Fibroblast of lung (primary cell): ENCODE measurements at regions not wholly inside any gene's neighbourhood (a gene's known extent, or its start where the extent isn't known, plus 50 kb on each side); places are given as distances from the start of the nearest gene placed in this dataset.

ENCODE experiments used
- DNase-seq, 2 donors: peaks; one replicate each; pipeline versions ENCODE4 v3.0.0 to v3.0.0-alpha.2; 2010; ENCODE audit warnings: low read depth in 2 of 2
- H2AFZ ChIP-seq: 2 replicates; pipeline ENCODE4 v1.5.1; 2012; ENCODE audit warnings: low read length, control low read depth, inconsistent platforms
- H3K27ac ChIP-seq: 2 replicates; pipeline ENCODE4 v1.5.1; 2011; ENCODE audit warnings: low read length, control low read depth; ENCODE audit not compliant: insufficient read depth
- H3K27me3 ChIP-seq: 2 replicates; pipeline ENCODE4 v1.5.1; 2011; ENCODE audit warnings: mild to moderate bottlenecking, low read length; ENCODE audit not compliant: control insufficient read depth, insufficient read depth
- H3K36me3 ChIP-seq: 2 replicates; pipeline ENCODE4 v1.5.1; 2011; ENCODE audit warnings: low read length; ENCODE audit not compliant: control insufficient read depth, insufficient read depth
- H3K4me1 ChIP-seq: 2 replicates; pipeline ENCODE4 v1.5.1; 2011; ENCODE audit warnings: low read length; ENCODE audit not compliant: control insufficient read depth, insufficient read depth; ENCODE audit errors: extremely low read depth
- H3K4me2 ChIP-seq: 2 replicates; pipeline ENCODE4 v1.5.1; 2011; ENCODE audit warnings: low read length, control low read depth; ENCODE audit not compliant: insufficient read depth; ENCODE audit errors: extremely low read depth
- H3K4me3 ChIP-seq, 4 experiments: fragments of 200-600 bp in 1 of 4; sonication (generic) in 1 of 4; replicated peaks in 1 of 4; 2 replicates each; pipeline ENCODE4 v1.5.1; 2011 to 2016; ENCODE audit warnings: low read length in 4 of 4, low read depth in 3 of 4, mild to moderate bottlenecking in 3 of 4, control low read depth in 2 of 4, inconsistent platforms in 1 of 4, mixed read lengths in 1 of 4; ENCODE audit not compliant: insufficient read depth in 1 of 4; ENCODE audit errors: control extremely low read depth in 1 of 4
- H3K79me2 ChIP-seq: 2 replicates; pipeline ENCODE4 v1.5.1; 2012; ENCODE audit warnings: mild to moderate bottlenecking, low read length, inconsistent platforms; ENCODE audit not compliant: control insufficient read depth, insufficient read depth
- H3K9ac ChIP-seq: 2 replicates; pipeline ENCODE4 v1.5.1; 2011; ENCODE audit warnings: mild to moderate bottlenecking, low read length, control low read depth; ENCODE audit not compliant: insufficient read depth
- H3K9me3 ChIP-seq: 2 replicates; pipeline ENCODE4 v1.5.1; 2012; ENCODE audit warnings: low read depth, low read length; ENCODE audit not compliant: control insufficient read depth, insufficient read depth
- H4K20me1 ChIP-seq: 2 replicates; pipeline ENCODE4 v1.5.1; 2011; ENCODE audit warnings: low read length; ENCODE audit not compliant: control insufficient read depth, insufficient read depth; ENCODE audit errors: extremely low read depth
- EZH2 ChIP-seq: IDR thresholded peaks from 2 replicates; pipeline ENCODE4 v1.5.1; 2012; ENCODE audit warnings: low read length, control low read depth, mild to moderate bottlenecking; ENCODE audit errors: missing control alignments
- TF ChIP-seq, protein P1 (sequence below), 2 donors: IDR thresholded peaks in 1 of 2; conservative IDR thresholded peaks in 1 of 2; 1 replicate in 1 of 2; 2 replicates in 1 of 2; pipeline ENCODE4 v1.5.1; 2011 to 2012; ENCODE audit warnings: low read length in 2 of 2, control low read depth in 1 of 2, inconsistent platforms in 1 of 2, low read depth in 1 of 2, mild to moderate bottlenecking in 1 of 2

DNA sequence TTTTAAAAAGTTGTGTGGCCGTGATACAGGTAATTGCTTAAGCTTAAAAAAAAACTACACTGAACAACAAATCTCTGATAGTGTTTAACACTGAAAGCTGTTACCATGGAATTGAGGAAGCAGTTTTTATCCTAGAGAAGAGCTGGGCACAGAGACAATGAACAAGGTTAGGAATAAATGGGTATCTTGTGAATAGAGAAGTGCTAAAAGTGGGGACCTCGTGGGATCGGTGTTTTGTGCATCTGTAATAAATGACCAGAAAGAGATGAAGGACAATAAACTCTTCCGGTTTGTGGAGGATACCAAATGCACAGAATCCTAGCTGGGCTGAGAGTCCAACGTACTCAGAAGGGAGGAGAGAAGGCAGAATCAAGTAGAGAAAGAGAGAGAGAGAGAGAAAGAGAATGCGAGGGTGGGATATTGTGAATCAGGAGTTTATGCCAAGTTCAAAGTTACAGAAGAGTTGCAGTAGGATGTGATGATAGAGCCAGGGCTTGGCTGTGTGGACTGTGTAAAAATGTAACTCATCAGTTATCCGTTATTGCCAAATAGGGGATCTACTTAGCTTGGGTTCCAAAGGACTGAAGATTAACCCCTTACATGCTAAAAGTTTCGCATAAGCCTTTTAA lies 148.9 kb downstream of the IL20RB start:
- Histone ChIP-seq H3K36me3 (no peaks in the 10 kb centered on the region), H3K4me1 (no peaks in the 10 kb centered on the region), H3K79me2 (no peaks in the 10 kb centered on the region), H3K27ac (no peak overlapping the region), H3K27me3 (peaks cover 2% of the 10 kb centered on the region), H3K4me3 (no peak overlapping the region), H2AFZ (no peak overlapping the region), H4K20me1 (no peaks in the 10 kb centered on the region), H3K9me3 (no peaks in the 10 kb centered on the region), H3K4me2 (no peak overlapping the region), H3K9ac (no peak overlapping the region)
- DNase-seq: no peak
- TF ChIP-seq EZH2: no peak
- TF ChIP-seq, protein P1, sequence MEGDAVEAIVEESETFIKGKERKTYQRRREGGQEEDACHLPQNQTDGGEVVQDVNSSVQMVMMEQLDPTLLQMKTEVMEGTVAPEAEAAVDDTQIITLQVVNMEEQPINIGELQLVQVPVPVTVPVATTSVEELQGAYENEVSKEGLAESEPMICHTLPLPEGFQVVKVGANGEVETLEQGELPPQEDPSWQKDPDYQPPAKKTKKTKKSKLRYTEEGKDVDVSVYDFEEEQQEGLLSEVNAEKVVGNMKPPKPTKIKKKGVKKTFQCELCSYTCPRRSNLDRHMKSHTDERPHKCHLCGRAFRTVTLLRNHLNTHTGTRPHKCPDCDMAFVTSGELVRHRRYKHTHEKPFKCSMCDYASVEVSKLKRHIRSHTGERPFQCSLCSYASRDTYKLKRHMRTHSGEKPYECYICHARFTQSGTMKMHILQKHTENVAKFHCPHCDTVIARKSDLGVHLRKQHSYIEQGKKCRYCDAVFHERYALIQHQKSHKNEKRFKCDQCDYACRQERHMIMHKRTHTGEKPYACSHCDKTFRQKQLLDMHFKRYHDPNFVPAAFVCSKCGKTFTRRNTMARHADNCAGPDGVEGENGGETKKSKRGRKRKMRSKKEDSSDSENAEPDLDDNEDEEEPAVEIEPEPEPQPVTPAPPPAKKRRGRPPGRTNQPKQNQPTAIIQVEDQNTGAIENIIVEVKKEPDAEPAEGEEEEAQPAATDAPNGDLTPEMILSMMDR (conservative IDR thresholded peaks at IDR 0.05 in 1 of 2, IDR thresholded peaks at IDR 0.05 in 1 of 2; ENCODE audit: low read depth in 1 of 2, low read length in 2 of 2): no peak

DNA sequence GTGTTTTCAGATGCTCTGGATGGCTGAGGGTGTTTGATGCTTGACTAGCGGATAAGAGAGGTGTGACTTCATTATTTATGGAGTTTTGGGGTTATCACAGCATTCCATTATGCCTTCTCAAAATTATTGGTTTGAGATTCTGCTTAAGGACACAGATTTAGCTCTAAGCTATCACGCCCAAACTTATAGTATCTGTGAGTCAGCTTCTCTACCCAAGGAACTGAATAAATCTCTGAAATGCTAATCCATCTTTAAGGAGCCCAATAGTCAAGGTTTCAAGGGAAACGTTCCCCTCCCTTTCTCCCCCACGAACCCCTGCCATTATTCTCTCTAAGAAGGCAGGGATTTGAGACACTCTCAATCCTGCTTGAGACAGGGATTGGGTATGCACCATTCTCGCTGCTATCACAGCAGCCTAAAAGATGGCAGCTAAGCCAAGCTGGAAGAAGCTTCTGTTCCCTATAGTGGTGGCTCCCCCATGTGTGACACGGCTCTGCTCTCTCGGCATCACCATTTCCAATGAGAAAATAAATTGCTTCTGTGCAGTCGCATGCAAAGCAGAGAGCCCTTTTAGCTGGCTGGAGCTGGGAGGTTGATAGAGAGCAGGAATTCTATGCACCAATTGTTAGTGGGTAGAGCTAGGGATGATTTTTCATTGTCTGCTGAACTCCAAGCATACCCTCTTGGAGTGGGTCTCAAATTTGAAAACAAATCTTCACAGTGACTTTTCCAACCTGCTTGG lies 151.1 kb downstream of the IL20RB start:
- no peak for DNase-seq
- Histone ChIP-seq H3K36me3 (no peaks in the 10 kb centered on the region), H3K27ac (no peak overlapping the region), H3K4me2 (no peak overlapping the region), H3K4me1 (no peaks in the 10 kb centered on the region), H2AFZ (no peak overlapping the region), H3K4me3 (no peak overlapping the region), H3K9ac (no peak overlapping the region), H3K79me2 (no peaks in the 10 kb centered on the region), H3K27me3 (peaks cover 2% of the 10 kb centered on the region), H3K9me3 (no peaks in the 10 kb centered on the region), H4K20me1 (no peaks in the 10 kb centered on the region)
- no peak for TF ChIP-seq EZH2
- TF ChIP-seq, protein P1 (conservative IDR thresholded peaks at IDR 0.05 in 1 of 2, IDR thresholded peaks at IDR 0.05 in 1 of 2; ENCODE audit: low read depth in 1 of 2, low read length in 2 of 2): no peak

DNA sequence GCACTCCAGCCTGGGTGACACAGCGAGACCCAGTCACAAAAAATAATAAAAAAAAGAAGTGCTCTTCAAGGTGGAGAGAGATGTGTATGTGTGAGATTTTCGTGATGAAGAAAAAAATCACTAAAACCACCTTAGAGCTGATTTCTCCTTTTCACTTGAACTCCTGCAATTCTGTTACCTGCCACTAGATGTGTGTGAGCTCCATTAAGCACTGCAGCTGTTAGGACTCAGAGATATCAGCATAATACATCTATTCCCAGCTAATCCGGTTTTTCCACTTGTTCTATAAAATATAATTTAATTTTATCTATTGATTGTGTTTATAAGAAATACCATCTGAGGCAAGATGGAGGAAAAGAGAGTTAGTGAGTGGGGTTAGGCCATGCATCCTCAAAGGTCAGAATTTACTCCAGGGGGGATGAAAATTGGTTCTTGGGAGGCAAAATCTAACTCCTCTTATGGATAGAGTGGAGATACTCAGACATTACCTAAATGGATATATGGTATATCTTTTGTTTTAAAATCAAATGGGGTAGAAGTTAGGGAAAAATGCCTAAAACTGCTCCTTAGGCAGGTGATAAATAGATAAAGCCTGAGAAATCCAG lies 152.7 kb downstream of the IL20RB start:
- Histone ChIP-seq H3K27me3 (peaks cover 2% of the 10 kb centered on the region), H3K27ac (no peak overlapping the region), H3K36me3 (no peaks in the 10 kb centered on the region), H3K79me2 (no peaks in the 10 kb centered on the region), H3K4me1 (no peaks in the 10 kb centered on the region), H3K9me3 (no peaks in the 10 kb centered on the region), H3K9ac (no peak overlapping the region), H2AFZ (no peak overlapping the region), H3K4me3 (no peak overlapping the region), H4K20me1 (no peaks in the 10 kb centered on the region), H3K4me2 (no peak overlapping the region)
- DNase-seq: peak; percentile 23 to 39
- TF ChIP-seq EZH2: no peak
- TF ChIP-seq, protein P1 (conservative IDR thresholded peaks at IDR 0.05 in 1 of 2, IDR thresholded peaks at IDR 0.05 in 1 of 2; ENCODE audit: low read depth in 1 of 2, low read length in 2 of 2): peak; percentile 80 to 86
